Lower leg skin (tissue), 3 donors: ENCODE measurements at regions not wholly inside any gene's neighbourhood (a gene's known extent, or its start where the extent isn't known, plus 50 kb on each side); places are given as distances from the start of the nearest gene placed in this dataset.

Experiments
- CTCF ChIP-seq, 3 donors: fragments of 450-650 bp; IDR thresholded peaks; one replicate each; pipeline ENCODE4 v1.5.1; 2016; ENCODE audit warnings: antibody characterized with exemption in 3 of 3, mild to moderate bottlenecking in 3 of 3, moderate library complexity in 2 of 3
- POLR2A ChIP-seq, 2 donors: fragments of 450-650 bp; IDR thresholded peaks; one replicate each; pipeline ENCODE4 v1.6.1; 2016 to 2017; ENCODE audit warnings: antibody characterized with exemption in 2 of 2, mild to moderate bottlenecking in 1 of 2, moderate library complexity in 1 of 2

DNA sequence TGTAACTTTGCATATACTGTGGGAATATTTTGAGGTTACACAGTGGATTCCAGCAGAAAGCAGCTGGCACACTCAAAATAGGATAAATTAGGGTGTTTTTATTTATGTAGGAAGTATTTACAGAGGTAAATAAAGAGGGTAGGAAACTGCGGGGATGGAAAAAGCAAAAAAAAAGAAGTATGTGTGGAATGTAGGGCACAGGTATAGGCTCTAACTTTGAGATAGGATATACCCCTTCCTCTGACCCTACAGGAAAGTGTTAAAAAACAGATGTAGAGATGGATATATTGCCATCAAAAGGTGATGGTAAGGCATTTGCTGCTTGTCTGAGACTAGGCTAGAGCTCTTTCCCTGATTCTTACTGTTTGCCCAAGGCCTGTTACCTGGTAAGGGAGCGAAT lies 173.1 kb upstream of the ANK2 start:
- TF ChIP-seq CTCF (IDR thresholded peaks at IDR 0.05): no peak
- TF ChIP-seq POLR2A (IDR thresholded peaks at IDR 0.05): no peak
